ENCODE measurements at regions not wholly inside any gene's neighbourhood (a gene's known extent, or its start where the extent isn't known, plus 50 kb on each side); places are given as distances from the start of the nearest gene placed in this dataset.
"Not testable (repeated sequence)": the region's sequence is repeated elsewhere in the genome, so short reads cannot be mapped to it uniquely, and the experiment has no call there.

DNA sequence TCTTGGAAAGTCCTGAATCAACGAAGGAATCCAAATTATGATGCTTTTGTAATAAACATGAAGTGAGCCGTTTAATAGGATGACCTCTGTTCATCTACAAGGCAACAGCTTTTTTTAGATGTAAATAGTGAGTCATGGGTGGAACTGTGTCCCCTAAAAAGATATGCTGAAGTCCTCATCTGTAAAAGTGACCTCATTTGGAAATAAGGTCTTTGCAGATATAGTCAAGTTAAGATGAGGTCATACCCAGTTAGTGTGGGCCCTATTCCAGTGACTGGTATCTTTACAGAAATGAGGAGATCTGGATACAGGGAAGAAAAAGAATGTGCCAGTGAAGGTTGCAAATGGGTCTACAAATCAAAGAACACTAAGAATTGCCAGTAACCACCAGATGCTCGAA is 1287.3 kb upstream of the ADGRL4 start:
- no TSS peak for BruUV-seq (replicated peaks)
- in situ Hi-C loops (cut with HindIII; ENCODE audit: low pct_unique_long_range_greater_than_20kb, low sequenced_read_pairs) = no loop called here
- no peak overlapping the region for H3K27ac ChIP-seq (ENCODE audit: low read length)
- no peaks in the 10 kb centered on the region for H3K27me3 ChIP-seq (ENCODE audit: control insufficient read depth, insufficient read depth, low read length)
- TF ChIP-seq POLR2AphosphoS5 (IDR thresholded peaks at IDR 0.05; ENCODE audit: low read depth, low read length) = no peak
- TF ChIP-seq, protein P1, sequence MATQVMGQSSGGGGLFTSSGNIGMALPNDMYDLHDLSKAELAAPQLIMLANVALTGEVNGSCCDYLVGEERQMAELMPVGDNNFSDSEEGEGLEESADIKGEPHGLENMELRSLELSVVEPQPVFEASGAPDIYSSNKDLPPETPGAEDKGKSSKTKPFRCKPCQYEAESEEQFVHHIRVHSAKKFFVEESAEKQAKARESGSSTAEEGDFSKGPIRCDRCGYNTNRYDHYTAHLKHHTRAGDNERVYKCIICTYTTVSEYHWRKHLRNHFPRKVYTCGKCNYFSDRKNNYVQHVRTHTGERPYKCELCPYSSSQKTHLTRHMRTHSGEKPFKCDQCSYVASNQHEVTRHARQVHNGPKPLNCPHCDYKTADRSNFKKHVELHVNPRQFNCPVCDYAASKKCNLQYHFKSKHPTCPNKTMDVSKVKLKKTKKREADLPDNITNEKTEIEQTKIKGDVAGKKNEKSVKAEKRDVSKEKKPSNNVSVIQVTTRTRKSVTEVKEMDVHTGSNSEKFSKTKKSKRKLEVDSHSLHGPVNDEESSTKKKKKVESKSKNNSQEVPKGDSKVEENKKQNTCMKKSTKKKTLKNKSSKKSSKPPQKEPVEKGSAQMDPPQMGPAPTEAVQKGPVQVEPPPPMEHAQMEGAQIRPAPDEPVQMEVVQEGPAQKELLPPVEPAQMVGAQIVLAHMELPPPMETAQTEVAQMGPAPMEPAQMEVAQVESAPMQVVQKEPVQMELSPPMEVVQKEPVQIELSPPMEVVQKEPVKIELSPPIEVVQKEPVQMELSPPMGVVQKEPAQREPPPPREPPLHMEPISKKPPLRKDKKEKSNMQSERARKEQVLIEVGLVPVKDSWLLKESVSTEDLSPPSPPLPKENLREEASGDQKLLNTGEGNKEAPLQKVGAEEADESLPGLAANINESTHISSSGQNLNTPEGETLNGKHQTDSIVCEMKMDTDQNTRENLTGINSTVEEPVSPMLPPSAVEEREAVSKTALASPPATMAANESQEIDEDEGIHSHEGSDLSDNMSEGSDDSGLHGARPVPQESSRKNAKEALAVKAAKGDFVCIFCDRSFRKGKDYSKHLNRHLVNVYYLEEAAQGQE (IDR thresholded peaks at IDR 0.05; ENCODE audit: insufficient read depth in 1 of 2, low read depth in 2 of 2, low read length in 1 of 2) = no peak
- TF ChIP-seq SIN3A (IDR thresholded peaks at IDR 0.05; ENCODE audit: borderline replicate concordance, insufficient read depth, low read depth, low read length) = no peak
- intact Hi-C loops (cut with micrococcal nuclease; ENCODE audit: unreplicated experiment) = no loop called here
- H3K4me3 ChIP-seq (ENCODE audit: low read depth in 2 of 2, low read length in 2 of 2) = no peak overlapping the region
- ChIA-PET POLR2A (no interaction called here), CTCF (no interaction called here)
- DNase-seq (ENCODE audit: low read depth, low spot score) (no peak), ATAC-seq (no peak)
- no peaks in the 10 kb centered on the region for H3K36me3 ChIP-seq (ENCODE audit: control insufficient read depth, insufficient read depth, low read length)
- H3K9me3 ChIP-seq (ENCODE audit: control insufficient read depth, insufficient read depth, low read depth, low read length) = no peaks in the 10 kb centered on the region
- H3K4me1 ChIP-seq (ENCODE audit: control insufficient read depth, insufficient read depth, low read length) = no peaks in the 10 kb centered on the region

DNA sequence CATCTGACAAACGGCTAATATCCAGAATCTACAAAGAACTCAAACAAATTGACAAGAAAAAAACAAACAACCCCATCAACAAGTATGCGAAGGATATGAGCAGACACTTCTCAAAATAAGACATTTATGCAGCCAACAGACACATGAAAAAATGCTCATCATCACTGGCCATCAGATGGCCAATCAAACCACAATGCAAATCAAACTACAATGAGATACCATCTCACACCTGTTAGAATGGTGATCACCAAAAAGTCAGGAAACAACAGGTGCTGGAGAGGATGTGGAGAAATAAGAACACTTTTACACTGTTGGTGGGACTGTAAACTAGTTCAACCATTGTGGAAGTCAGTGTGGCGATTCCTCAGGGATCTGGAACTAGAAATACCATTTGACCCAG is 1282.2 kb upstream of the ADGRL4 start:
- POLR2A ChIA-PET; H3K36me3 ChIP-seq (ENCODE audit: control insufficient read depth, insufficient read depth, low read length); DNase-seq (ENCODE audit: low read depth, low spot score); H3K4me1 ChIP-seq (ENCODE audit: control insufficient read depth, insufficient read depth, low read length); H3K9me3 ChIP-seq (ENCODE audit: control insufficient read depth, insufficient read depth, low read depth, low read length); BruUV-seq (replicated peaks); ATAC-seq; in situ Hi-C loops (cut with HindIII; ENCODE audit: low pct_unique_long_range_greater_than_20kb, low sequenced_read_pairs); H3K27me3 ChIP-seq (ENCODE audit: control insufficient read depth, insufficient read depth, low read length); H3K4me3 ChIP-seq (ENCODE audit: low read depth in 2 of 2, low read length in 2 of 2); CTCF ChIA-PET; intact Hi-C loops (cut with micrococcal nuclease; ENCODE audit: unreplicated experiment); H3K27ac ChIP-seq (ENCODE audit: low read length): not testable (repeated sequence)

- CTCF ChIA-PET = no interaction called here
- POLR2A ChIA-PET = no interaction called here
- no peak for DNase-seq (ENCODE audit: low read depth, low spot score)
- in situ Hi-C loops (cut with HindIII; ENCODE audit: low pct_unique_long_range_greater_than_20kb, low sequenced_read_pairs) = no loop called here
- Histone ChIP-seq H3K36me3 (ENCODE audit: control insufficient read depth, insufficient read depth, low read length) (no peaks in the 10 kb centered on the region), H3K4me3 (ENCODE audit: low read depth in 2 of 2, low read length in 2 of 2) (no peak overlapping the region), H3K9me3 (ENCODE audit: control insufficient read depth, insufficient read depth, low read depth, low read length) (no peaks in the 10 kb centered on the region), H3K4me1 (ENCODE audit: control insufficient read depth, insufficient read depth, low read length) (no peaks in the 10 kb centered on the region), H3K27me3 (ENCODE audit: control insufficient read depth, insufficient read depth, low read length) (no peaks in the 10 kb centered on the region), H3K27ac (ENCODE audit: low read length) (no peak overlapping the region)
- no TSS peak for BruUV-seq (replicated peaks)
- no peak for TF ChIP-seq CTCF (IDR thresholded peaks at IDR 0.05)
- no peak for TF ChIP-seq POLR2AphosphoS5 (IDR thresholded peaks at IDR 0.05; ENCODE audit: low read depth, low read length)
- no peak for TF ChIP-seq TCF7L2 (IDR thresholded peaks at IDR 0.05; ENCODE audit: low read depth, low read length)
- TF ChIP-seq, protein P1 (IDR thresholded peaks at IDR 0.05; ENCODE audit: insufficient read depth in 1 of 2, low read depth in 2 of 2, low read length in 1 of 2) = no peak
- TF ChIP-seq SIN3A (IDR thresholded peaks at IDR 0.05; ENCODE audit: borderline replicate concordance, insufficient read depth, low read depth, low read length) = no peak
- intact Hi-C loops (cut with micrococcal nuclease; ENCODE audit: unreplicated experiment) = no loop called here
- ATAC-seq = no peak
Observed at GRCh38 chr1:80282536-80282935, 1276.0 kb upstream of the ADGRL4 start.

Measured in Panc1 (cell line).